Tongue (tissue), 1 donor: ENCODE measurements at regions not wholly inside any gene's neighbourhood (a gene's known extent, or its start where the extent isn't known, plus 50 kb on each side); places are given as distances from the start of the nearest gene placed in this dataset.
"Not testable (repeated sequence)": the region's sequence is repeated elsewhere in the genome, so short reads cannot be mapped to it uniquely, and the experiment has no call there.

Experiments
- DNase-seq: peaks from one replicate; pipeline ENCODE4 v3.0.0-alpha.2; 2015

DNA sequence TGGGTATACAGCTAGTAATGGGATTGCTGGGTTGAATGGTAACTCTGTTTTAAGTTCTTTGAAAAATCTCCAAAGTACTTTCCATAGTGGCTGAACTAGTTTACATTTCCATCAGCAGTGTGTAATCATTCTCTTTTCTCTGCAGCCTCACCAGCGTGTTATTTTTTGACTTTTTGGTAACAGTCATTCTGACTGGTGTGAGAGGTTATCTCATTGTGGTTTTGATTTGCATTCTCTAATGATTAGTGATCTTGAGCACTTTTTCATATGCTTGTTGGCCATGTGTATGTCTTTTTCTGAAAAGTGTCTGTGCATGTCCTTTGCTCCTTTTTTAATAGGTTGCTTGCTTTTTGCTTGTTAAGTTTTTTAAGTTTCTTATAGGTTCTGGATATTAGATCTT, 194.2 kb upstream of the PHACTR1 start:
- no peak for DNase-seq

DNA sequence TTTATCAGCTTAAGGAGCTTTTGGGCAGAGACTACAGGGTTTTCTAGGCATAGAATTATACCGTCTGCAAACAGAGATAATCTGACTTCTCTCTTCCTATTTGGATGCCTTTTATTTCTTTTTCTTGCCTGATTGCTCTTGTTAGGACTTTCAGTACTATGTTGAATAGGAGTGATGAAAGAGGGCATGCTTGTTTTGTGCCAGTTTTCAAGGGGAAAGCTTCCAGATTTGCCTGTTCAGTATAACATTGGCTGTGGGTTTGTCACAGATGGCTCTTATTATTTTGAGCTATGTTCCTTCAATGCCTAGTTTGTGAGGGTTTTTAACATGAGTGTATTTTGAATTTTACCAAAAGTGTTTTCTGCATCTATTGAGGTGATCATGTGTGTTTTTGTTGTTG, 192.8 kb upstream of the PHACTR1 start:
- DNase-seq, result no peak

DNA sequence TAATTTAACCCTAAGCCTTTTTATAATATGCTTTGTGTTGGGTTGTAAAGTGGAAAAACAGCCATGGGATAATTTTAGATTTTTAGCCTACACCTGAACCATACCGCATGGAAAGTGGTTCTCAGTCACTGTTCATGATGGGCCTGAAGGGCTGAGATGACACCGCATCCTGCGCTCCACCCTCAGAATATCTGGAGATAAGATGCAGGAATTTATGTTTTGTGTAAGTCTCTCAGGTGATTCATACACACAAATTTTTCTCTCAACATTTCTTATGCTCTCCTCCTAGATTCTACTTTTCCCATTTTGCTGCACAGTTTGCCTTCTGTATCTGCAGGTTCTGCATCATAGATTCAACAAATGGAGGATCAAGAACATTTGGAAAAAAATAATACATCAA, 191.3 kb upstream of the PHACTR1 start:
- no peak for DNase-seq

DNA sequence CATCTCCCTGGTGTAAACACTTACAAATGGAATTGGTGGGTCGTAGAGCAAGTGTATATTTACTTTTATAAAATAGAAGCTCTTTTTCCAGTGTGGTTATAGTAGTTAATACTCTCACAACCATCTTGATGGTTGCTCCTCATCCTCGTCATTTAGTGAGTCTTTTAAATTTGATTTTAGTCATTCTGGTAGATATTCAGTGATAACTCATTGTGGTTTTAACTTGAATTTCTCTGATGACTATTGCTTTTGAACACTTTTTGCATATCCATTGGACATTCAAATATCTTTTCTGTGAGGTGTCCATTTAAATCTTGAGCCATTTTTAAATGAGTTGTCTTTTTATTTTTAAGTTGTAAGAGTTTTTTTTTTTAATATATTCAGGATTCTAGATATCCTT, 189.2 kb upstream of the PHACTR1 start:
- DNase-seq, result no peak

DNA sequence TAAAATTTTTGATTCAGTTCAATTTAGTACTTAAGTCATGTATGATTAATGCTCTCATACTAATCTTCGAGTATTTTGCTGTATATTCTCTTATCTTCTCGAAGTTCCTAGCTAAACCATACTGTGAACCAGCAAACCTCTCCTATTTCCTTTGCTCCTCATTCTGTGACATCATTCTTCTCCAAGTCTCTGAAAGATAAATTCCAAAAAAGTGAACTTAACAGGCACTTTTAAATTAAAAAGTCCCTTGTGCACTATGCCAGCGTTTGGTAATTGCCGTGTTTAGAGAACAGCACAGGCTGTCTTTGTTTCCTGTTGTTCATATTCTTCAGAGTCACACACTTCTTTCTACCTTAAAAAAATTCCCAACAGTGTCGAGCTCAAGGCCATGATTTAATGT, 188.4 kb upstream of the PHACTR1 start:
- no peak for DNase-seq

DNA sequence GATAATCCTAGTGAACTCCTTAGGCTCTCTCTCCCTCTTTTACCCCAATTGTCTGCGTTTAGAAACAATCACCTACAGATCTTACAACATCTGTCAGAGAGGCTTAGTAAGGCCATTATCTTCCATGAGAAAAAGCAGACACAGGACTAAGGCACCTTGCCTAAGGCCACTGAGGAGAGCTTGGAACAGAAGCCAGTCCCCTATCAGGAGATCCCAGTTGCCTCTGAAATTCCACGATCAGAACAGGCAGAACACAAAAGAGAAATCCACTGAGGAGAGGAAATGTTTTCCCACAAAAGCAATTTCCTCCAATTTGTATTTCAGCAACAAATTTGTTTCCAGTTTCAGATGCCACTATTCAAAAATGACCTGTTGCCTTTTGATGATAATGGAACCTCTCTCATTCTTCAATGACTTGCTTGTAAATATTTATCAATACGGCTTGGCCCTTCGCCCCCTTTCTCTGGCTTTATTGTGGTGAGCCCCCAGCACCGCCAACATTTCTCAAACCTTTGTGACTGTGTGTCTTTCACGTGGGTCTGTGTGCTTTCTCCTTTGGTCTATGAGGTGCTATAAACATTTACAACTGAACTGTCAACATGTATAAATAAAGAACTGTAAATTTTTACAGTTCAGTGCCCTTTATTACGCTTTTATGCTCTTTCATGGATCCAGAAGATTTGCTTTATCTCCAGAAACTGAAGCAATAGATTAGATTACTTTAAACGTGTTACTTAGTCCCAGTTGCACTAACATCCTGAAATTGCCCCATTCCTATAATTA, 187.8 kb upstream of the PHACTR1 start:
- no peak for DNase-seq

DNA sequence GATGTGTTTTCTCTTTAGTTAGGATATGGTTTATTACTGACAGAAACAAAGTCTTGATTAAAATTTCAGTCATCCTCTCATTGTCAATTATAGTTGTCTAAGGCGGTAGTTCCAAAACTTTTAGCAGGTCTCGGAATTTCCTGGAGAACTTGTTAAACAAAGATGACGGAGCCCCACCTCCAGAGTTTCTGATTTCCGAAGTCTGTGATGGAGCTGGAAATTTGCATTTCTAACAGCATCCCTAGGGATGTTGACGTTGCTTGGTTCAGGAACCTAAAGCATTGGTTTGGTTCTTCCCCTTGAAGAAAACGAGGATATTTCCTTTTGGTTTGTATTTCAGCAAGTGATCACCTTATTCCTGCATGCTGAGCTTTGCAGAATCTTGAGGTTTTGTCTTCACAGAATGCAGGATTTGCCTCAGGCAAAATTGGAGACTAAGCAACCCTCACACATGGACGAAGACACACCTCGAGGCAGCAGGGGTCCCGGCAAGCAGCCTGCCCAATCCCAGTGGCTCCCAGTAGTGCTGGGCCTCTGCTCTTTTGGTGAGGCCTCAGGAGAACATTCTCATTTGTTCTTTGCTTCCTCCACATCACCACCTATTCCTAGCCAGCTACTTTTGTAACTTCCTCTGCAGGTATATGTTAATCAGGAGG, 187.1 kb upstream of the PHACTR1 start:
- no peak for DNase-seq

DNA sequence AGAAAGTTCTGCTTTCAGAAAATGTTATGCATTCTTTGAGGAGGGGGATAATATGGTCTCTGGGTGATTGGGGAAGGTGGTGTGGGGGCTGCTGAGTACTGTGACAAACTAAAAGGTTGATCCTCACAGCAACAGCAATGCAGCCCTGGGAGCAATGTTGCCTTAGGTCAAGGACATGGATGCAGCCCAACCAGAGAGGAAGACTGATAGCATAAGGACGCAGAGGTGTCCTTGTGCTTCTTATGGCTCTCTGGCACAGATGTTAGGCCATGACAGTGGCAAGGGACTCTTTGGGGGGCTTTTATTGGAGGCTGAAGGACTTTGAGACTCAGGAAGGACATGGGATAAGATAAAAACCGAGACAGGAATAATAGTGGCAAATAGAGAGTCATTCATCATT, 186.2 kb upstream of the PHACTR1 start:
- DNase-seq, result no peak

DNA sequence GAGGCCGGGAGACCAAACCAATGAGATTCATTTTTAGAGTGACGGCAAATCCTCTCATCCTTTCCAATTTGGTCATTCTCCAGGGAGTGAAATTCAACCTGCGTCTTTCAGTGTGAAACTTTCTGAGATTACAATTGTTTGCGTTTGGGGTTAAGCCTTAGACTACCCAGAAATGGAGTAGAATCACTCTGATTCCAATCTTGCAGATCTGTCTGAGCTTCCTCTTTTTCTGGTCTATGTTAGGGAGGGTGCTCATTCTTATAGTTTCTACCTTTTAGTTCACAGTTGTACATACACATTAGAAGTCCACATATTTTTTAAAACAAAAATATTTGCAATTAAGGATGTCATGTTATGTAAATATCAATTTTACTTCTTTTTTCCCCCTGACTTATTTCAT, 183.0 kb upstream of the PHACTR1 start:
- no peak for DNase-seq

DNA sequence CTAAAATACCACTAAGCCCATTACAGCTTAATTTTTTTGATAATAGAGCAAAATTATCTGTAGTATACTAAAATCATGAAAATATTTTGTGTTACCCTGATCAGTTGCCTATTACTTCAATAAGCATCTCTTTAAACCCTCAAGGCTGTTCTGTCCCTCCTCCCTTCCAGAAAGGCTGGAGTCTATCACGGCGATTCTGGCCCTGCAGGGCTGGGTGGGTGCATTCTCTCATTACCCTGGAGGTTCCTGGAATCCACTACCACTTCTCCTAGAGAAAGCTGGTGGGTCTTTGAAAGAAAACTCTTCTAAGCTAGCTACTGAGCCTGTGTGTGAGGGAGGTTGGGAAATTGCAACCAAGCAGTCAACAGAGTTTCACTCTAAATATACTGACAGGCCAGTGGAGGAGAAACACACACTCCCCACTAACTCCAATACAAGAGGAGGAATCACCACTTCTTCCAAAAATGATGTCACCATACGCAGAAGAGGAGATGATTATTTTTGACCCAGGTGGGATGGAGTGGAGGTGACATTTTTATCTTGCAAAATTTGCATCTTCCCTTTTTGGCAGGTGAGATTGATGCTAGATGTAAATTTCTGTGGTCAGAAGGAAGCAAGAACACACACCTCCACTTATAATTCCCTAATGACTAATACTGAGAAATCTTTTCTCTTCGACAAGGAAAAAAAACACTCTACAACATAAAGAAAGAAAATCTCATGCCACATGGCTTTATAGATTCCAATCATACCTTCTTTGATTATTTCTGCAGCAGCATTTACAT, 182.3 kb upstream of the PHACTR1 start:
- no peak for DNase-seq

DNA sequence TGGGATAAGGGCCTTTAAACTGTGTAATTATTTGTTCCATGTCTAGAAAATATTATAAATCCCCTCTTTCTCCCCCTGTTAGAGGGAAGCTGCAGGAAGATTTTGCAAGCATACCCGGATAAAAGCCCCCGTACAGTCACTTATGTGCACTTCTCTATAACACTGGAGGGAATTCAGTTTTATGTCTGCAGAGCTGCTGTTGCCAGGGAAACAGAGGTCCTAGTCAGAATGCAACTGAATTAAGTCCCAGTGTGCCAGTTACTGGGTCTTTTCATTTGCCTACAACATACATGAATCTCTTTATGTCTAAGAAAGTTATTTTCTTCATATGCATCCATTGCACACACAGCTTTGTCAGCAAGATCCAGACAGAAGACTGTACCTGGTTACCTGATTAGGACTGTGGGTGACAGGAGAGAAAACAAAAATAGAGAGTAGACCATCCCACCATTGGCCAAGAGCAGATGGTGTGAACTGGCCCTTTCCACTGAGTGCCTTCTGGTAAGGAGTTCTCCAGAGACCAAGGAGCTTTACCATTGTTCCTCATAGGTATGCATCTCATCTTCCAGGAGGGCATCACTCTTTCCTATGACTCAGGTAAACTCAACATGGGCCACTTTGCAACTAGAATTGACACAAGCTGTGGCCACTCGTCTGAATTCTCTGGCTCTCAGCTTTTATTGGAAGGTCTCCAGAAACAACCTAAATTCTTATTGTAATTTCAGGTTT, 180.8 kb upstream of the PHACTR1 start:
- DNase-seq, result no peak

DNA sequence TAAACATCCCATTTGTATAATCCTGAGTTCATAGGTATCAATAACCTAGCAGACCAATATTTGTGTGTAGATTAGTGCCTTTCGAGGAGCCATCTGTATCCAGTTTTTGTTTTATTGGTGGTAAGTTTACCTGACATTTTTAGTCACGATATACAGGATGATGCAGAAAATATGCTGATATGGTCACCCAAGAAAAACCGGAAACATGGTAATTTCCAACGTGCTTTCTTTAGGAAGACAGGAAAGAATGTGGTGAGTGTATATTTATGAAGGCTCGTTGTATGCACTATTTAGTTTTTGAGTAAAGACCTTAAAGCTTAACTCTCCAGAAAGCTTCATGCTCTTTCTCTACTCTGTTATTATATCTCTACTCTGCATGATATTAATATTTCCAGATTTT, 180.2 kb upstream of the PHACTR1 start:
- no peak for DNase-seq

DNA sequence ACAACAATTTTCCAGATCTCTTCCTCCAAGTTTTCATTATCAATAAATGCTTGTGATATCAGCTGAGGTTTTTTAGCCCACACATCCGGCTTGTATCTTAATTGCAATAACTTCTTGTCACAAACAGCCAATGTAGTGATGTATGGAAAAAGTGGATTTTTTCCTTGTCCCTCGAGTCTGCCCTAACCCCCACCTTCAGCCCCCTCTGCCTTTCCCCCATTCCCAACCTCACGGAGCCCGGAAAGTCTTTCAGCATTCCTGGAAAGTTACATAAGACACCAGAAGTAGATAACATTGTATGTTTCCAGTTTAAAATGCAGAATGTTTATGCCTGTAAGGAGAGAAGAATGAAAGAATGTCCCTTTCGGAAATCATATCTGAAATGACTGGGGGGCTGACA, 179.2 kb upstream of the PHACTR1 start:
- no peak for DNase-seq

DNA sequence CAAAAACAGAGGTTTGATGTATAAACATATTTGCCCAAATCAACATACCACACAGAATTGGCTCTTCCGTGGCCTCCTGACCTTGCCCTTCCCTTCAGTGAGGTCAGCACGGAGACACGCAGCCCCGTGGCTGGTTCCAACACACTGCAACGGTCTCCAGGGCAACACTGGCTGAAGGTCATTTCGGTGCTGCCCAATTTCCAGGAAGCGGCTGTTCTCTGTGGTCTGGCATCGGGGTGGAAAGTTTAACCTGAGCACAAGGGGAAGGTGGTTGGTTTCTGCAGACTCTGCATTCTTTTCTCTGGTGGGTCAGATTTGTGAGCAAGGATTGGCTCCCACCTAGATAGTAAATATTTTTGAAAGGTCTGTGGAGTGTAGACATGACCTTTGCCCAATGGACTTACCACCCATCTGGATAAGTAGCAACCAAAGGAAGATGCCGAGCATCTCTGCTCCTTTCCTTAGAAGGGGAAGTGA, 177.6 kb upstream of the PHACTR1 start:
- DNase-seq, result no peak

DNA sequence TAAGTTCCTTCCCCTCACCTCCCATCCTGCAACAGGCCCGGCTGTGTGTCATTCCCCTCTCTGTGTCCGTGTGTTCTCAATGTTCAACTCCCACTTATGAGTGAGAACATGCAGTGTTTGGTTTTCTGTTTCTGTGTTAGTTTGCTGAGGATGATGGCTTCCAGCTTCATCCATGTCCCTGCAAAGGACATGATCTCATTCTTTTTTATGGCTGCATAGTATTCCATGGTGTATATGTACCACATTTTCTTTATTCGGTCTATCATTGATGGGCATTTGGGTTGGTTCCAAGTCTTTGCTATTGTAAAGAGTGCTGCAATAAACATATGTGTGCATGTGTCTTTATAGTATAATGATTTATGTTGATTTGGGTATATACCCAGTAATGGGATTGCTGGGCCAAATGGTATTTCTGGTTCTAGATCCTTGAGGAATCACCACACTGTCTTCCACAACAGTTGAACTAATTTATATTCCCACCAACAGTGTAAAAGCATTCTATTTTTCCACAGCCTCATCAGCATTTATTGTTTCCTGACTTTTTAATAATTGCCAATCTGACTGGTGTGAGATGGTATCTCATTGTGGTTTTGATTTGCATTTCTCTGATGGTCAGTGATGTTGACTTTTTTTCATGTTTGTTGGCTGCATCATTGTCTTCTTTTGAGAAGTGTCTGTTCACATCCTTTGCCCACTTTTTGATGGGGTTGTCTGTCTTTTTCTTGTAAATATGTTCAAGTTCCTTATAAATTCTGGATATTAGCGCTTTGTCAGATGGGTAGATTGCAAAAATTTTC, 174.1 kb upstream of the PHACTR1 start:
- not testable (repeated sequence) for DNase-seq

DNA sequence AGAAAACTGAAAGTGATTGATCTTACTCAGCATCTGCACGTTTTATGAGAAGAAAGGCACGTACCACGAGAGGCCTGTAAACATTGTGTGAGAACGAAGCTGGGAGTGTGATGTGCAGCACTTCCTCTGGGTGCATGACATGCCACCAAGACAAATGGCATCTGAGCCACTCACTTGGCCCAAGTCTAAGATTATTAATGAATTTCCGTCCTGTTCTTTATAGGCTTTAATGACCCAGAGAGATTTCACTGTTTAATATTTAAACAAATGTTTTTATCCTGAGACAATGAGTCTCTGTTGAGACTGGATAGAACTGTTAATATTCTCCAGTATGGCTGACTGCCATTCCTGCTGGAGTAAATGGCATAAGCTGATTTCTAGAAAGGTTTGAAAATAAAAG, 172.6 kb upstream of the PHACTR1 start:
- no peak for DNase-seq

DNA sequence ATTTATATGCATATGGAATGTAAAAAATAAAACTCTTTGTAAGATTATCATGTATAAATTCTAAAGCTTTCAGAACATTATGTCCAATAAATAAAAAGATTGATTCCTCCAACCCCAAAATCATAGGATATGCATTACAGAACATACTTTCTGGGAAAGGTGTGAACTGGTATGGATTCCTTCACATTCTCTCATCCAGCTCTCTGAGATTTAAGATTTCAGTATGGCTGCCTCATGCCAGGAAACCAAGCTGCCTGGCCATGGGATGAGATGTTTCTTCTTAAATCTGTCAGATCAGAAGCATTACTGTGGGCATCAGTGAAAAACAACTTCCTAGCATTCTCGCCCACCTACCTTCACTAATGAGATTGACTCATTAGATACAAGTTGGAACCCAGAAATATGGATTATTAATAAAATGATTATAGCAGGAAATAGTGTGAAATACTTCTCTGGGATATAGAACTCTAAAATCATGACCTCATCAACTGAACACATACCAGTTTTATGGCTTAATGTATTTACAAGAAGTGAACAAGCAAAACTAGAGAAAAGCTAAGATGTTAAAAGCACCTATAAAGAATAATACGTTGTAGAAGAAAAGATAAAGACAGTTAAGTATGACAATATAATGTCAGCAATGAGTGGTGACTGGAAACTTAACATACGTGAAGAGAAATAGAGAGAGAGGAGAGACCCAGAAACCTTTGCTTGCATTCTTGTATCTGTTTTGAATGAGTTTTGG, 171.6 kb upstream of the PHACTR1 start:
- no peak for DNase-seq

DNA sequence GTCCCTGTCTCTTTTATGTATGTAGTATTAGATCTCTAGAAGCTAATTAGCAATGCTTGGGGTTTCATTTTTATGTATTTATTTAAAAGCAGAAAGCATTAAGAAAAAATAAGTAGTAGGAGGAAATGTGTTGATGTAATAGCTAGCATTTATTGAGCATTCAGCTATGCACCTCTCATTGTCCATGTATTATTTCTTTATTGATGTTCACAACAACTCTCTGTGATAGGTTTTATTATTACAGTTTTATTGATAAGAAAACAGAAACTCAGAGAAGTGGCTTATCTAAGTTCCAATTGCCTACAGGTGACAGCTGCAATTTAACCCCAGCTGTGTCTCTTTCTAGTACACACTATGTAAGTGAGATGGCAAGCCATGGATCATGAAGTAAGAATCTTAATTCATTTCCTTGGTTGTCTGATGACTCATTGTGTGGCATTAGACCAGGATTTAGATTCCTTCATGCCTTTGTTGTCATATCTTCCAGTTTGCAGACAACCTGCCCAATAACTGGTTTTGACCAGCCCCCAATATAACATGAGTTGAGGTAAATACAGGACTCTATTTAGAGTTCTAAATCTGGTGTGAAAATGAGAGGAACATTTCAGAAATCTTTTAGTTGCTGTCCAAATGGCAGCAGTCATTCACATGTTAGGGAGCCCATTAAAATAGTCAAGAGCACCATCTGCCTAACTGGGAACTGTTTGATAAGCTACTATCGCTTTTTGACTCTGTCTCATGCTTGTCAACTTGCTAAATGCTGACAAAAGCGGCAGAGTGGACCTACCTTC, 170.8 kb upstream of the PHACTR1 start:
- DNase-seq, result peak; percentile 12

DNA sequence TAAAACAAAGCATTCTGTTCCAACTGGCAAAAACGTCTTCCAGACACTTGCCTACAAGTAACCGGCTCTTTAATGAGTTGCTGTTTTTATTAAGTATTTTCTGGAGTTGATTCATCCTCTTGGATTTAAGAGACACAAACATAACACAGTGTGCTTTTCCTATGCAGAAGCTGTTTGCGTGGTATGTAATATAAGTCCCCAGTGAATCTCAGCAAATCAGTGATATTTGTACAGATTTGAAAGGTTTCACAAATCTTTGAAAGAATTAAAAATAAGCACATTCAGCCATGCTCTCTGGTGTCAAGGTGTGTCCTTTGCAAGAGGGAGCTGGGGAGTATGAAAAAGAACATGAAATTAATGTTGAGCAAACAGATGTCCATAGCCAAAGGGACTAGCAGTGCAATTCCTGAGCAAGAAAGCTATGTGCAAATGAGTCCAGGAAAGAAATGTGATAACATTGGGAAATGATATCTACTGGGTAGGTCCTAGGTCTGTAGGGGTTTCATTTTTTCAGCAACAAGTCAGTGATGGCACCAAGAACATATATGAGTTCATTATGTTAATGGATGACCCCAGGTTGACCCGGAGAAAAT, 170.1 kb upstream of the PHACTR1 start:
- DNase-seq, result no peak

DNA sequence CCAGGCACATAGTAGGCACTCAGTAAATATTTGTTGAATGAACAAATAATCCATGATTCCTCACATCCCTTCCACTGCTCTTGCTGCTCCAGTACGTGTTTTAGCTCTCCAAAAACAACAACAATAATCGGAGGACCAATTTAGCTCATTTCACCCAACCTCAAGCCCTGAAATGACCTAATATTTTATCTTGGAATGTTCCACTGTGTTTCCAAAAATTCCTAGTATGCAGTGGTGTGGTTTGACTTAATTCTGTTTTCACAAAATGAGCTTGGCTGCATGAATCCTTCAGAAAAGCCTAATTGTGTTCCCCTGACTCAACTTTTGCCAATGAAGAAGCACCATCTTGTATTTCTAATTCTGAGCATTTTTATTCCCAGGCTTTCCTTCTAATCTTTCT, 168.0 kb upstream of the PHACTR1 start:
- DNase-seq, result no peak
